Spleen (tissue), 11 donors: ENCODE measurements at regions not wholly inside any gene's neighbourhood (a gene's known extent, or its start where the extent isn't known, plus 50 kb on each side); places are given as distances from the start of the nearest gene placed in this dataset.

Experiments
- DNase-seq: peaks from one replicate; pipeline ENCODE4 v3.0.0-alpha.2; 2020
- H3K27ac ChIP-seq, 8 donors: fragments of 200-600 bp; sonication (generic) in 7 of 8; 1 replicate in 4 of 8; 2 replicates in 4 of 8; pipeline versions ENCODE4 v1.5.0 to v1.8.0; 2016 to 2021; ENCODE audit warnings: inconsistent platforms in 4 of 8, mild to moderate bottlenecking in 4 of 8, moderate library complexity in 1 of 8
- H3K27me3 ChIP-seq, 7 donors: fragments of 200-600 bp; sonication (generic) in 6 of 7; replicated peaks in 1 of 7; 1 replicate in 4 of 7; 2 replicates in 3 of 7; pipeline versions ENCODE4 v1.5.0 to v1.8.0; 2016 to 2021; ENCODE audit warnings: inconsistent platforms in 3 of 7, mild to moderate bottlenecking in 1 of 7
- H3K36me3 ChIP-seq, 6 donors: fragments of 200-600 bp; sonication (generic) in 5 of 6; 1 replicate in 4 of 6; 2 replicates in 2 of 6; pipeline versions ENCODE4 v1.5.0 to v1.8.0; 2016 to 2021; ENCODE audit warnings: inconsistent platforms in 2 of 6
- H3K4me1 ChIP-seq, 6 donors: fragments of 200-600 bp; sonication (generic) in 5 of 6; 1 replicate in 3 of 6; 2 replicates in 3 of 6; pipeline versions ENCODE4 v1.5.0 to v1.8.0; 2016 to 2021; ENCODE audit warnings: inconsistent platforms in 3 of 6
- H3K4me3 ChIP-seq, 8 donors: fragments of 200-600 bp; sonication (generic) in 7 of 8; 1 replicate in 4 of 8; 2 replicates in 4 of 8; pipeline versions ENCODE4 v1.5.0 to v1.8.0; 2016 to 2021; ENCODE audit warnings: inconsistent platforms in 4 of 8, mild to moderate bottlenecking in 4 of 8, moderate library complexity in 2 of 8
- H3K9me3 ChIP-seq, 8 donors: fragments of 200-600 bp; sonication (generic) in 7 of 8; 1 replicate in 4 of 8; 2 replicates in 4 of 8; pipeline versions ENCODE4 v1.5.0 to v1.8.0; 2016 to 2021; ENCODE audit warnings: inconsistent platforms in 4 of 8
- POLR2A ChIP-seq, 3 donors: fragments of 450-650 bp; IDR thresholded peaks; one replicate each; pipeline ENCODE4 v1.5.1; 2017; ENCODE audit warnings: antibody characterized with exemption in 3 of 3, mild to moderate bottlenecking in 1 of 3
- POLR2AphosphoS5 ChIP-seq, 3 donors: sonication (generic); formaldehyde crosslinking; IDR thresholded peaks; one replicate each; pipeline ENCODE4 v1.5.1; 2017; ENCODE audit warnings: antibody characterized with exemption in 3 of 3
- WGBS, 5 donors: extraction: QIAGEN DNeasy Blood & Tissue Kit in 3 of 5; methylation state at CpG; one replicate each; pipeline versions ENCODE4 v1.1.5 to v1.1.7; 2013 to 2018; 5-methylcytosine and 5-hydroxymethylcytosine counted together
- intact Hi-C: fragments of 100-400 bp; cut with DNase I; formaldehyde crosslinking; loops from one replicate; pipeline ENCODE4 v1.15.0; 2023; ENCODE audit warnings: low total_unique reads
- TF ChIP-seq, protein P1 (sequence below), 11 experiments: fragments of 200-600 bp in 7 of 11; fragments of 450-650 bp in 4 of 11; sonication (generic) in 4 of 11; IDR thresholded peaks in 8 of 11; conservative IDR thresholded peaks in 3 of 11; 1 replicate in 7 of 11; 2 replicates in 4 of 11; pipeline versions ENCODE4 v1.4.0 to v1.8.0; 2016 to 2021; ENCODE audit warnings: antibody characterized with exemption in 11 of 11, inconsistent platforms in 4 of 11, mild to moderate bottlenecking in 1 of 11
- donor health status: healthy with polysubstance abuse.
- donor health status: DM: no; HTN: no; CAD: no; lungs with moderate emphysema.
- donor health status: DM: no; HTN: no; CAD: no.
- donor health status: Bipolar disorder and iron deficiency.
- donor health status: healthy.
- donor health status: DM: no; HTN: no; CAD: no.
- donor health status: DM: yes; HTN: yes; CAD: no.

DNA sequence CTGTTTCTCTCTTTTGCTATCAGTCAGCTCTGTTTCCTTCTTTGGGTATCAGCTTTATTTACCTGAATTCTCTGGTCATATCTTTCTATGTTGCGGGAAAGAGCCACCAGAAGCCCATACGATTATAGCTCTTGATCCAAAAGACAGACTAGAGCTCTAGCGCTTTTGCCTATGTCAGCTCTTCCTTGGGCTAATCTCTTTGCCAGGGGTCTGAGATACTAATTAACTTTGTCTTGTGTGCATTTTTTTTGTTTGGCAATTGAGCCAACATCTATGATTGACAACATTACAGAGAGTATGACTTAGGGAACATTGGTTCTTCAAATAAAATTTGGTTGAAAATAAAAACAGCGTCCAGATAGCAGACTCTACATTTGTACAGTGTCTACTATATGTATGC lies 603.0 kb downstream of the KCTD16 start:
- Histone ChIP-seq H3K36me3 (no peaks in the 10 kb centered on the region), H3K27me3 (no peaks in the 10 kb centered on the region), H3K27ac (no peak overlapping the region), H3K4me1 (no peaks in the 10 kb centered on the region), H3K9me3 (no peaks in the 10 kb centered on the region), H3K4me3 (no peak overlapping the region)
- intact Hi-C loops, result no loop called here
- TF ChIP-seq, protein P1, sequence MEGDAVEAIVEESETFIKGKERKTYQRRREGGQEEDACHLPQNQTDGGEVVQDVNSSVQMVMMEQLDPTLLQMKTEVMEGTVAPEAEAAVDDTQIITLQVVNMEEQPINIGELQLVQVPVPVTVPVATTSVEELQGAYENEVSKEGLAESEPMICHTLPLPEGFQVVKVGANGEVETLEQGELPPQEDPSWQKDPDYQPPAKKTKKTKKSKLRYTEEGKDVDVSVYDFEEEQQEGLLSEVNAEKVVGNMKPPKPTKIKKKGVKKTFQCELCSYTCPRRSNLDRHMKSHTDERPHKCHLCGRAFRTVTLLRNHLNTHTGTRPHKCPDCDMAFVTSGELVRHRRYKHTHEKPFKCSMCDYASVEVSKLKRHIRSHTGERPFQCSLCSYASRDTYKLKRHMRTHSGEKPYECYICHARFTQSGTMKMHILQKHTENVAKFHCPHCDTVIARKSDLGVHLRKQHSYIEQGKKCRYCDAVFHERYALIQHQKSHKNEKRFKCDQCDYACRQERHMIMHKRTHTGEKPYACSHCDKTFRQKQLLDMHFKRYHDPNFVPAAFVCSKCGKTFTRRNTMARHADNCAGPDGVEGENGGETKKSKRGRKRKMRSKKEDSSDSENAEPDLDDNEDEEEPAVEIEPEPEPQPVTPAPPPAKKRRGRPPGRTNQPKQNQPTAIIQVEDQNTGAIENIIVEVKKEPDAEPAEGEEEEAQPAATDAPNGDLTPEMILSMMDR (IDR thresholded peaks at IDR 0.05 in 8 of 11, conservative IDR thresholded peaks at IDR 0.05 in 3 of 11), result no peak
- TF ChIP-seq POLR2A (IDR thresholded peaks at IDR 0.05) (no peak), POLR2AphosphoS5 (IDR thresholded peaks at IDR 0.05) (no peak)
- 69 to 84% (median 75%) methylated on average over 4 of the region's 4 CpGs for WGBS, 5 donors
- DNase-seq, result no peak

DNA sequence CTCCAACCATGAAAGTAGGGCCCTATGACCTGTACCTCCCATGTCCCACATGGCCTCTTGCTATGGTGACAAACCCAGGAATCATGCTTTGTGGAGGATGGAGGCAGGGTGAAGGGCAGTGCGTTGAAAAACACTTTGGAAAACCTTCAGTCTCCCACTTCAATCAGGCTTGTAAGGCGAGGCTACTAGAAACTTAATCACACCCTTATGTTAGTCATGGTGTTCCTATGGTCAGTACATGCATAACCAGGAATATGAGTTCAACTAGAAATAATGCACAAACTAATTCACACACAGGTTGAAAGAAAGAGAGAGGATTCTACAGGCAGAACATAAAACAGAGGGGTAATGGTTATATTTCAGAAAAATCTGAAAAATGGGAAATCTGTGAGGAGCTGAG lies 601.1 kb downstream of the KCTD16 start:
- intact Hi-C loops, result no loop called here
- H3K27me3 ChIP-seq, result no peaks in the 10 kb centered on the region
- H3K9me3 ChIP-seq, result no peaks in the 10 kb centered on the region
- WGBS, 5 donors, result 84 to 94% (median 85%) methylated on average over 2 of the region's 2 CpGs
- DNase-seq, result no peak
- no peak overlapping the region for H3K27ac ChIP-seq
- H3K36me3 ChIP-seq, result no peaks in the 10 kb centered on the region
- no peak overlapping the region for H3K4me3 ChIP-seq
- no peaks in the 10 kb centered on the region for H3K4me1 ChIP-seq
- TF ChIP-seq, protein P1 (IDR thresholded peaks at IDR 0.05 in 8 of 11, conservative IDR thresholded peaks at IDR 0.05 in 3 of 11), result no peak
- no peak for TF ChIP-seq POLR2AphosphoS5 (IDR thresholded peaks at IDR 0.05)
- TF ChIP-seq POLR2A (IDR thresholded peaks at IDR 0.05), result no peak

DNA sequence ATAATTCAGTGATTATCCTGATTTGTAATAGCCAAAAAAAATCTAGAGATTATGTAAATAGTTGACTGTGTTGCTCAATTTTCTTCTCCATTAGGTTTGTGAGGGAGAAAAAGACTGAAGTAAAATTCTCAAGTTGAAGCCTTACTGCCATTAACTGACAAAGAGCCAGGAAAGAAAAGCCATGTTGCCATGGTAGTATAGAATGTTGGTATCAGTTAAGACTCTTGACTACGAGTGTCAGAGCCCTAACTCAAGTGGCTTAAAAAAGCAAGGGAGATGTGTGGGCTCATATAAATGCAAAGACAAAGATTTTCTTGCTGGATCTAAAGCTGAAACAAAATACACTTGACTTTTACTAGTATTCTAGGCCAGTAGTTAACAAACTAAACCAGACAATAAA lies 571.7 kb downstream of the KCTD16 start:
- H3K27me3 ChIP-seq, result no peaks in the 10 kb centered on the region
- no peaks in the 10 kb centered on the region for H3K4me1 ChIP-seq
- no peaks in the 10 kb centered on the region for H3K36me3 ChIP-seq
- H3K9me3 ChIP-seq, result peaks cover 0 to 52% (median 11%) of the 10 kb centered on the region in 8 donors
- DNase-seq, result no peak
- TF ChIP-seq POLR2A (IDR thresholded peaks at IDR 0.05), result no peak
- TF ChIP-seq, protein P1 (IDR thresholded peaks at IDR 0.05 in 8 of 11, conservative IDR thresholded peaks at IDR 0.05 in 3 of 11), result no peak
- TF ChIP-seq POLR2AphosphoS5 (IDR thresholded peaks at IDR 0.05), result no peak
- intact Hi-C loops, result no loop called here
- H3K27ac ChIP-seq, result no peak overlapping the region
- WGBS, 5 donors, result 41 to 64% (median 60%) methylated on average over 1 of the region's 1 CpG
- no peak overlapping the region for H3K4me3 ChIP-seq

DNA sequence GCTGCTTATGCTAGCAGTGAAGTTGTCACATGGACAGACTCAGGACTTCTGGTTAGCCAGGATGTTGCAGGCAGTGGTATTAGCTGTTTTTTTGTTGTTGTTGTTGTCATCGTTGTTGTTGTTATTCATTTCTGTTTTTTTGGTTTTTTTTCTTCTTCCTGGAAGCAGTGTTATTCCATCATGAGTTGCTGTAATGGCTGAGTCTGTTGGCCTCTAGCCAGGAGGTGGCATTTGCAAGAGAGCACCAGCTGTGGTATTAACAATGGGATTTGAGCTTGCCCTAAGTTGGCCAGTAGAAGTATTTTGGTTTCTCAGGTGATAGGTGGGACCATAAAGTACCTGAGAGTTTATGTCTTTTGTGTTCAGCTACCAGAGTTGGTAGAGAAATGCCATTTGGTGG lies 561.1 kb downstream of the KCTD16 start:
- DNase-seq, result no peak
- Histone ChIP-seq H3K4me3 (no peak overlapping the region), H3K9me3 (peaks cover 0 to 74% (median 41%) of the 10 kb centered on the region in 8 donors), H3K27me3 (no peaks in the 10 kb centered on the region), H3K27ac (no peak overlapping the region), H3K36me3 (no peaks in the 10 kb centered on the region), H3K4me1 (no peaks in the 10 kb centered on the region)
- WGBS, 5 donors, result 73 to 87% (median 75%) methylated on average over 1 of the region's 1 CpG
- TF ChIP-seq POLR2AphosphoS5 (IDR thresholded peaks at IDR 0.05), result no peak
- TF ChIP-seq POLR2A (IDR thresholded peaks at IDR 0.05), result no peak
- TF ChIP-seq, protein P1 (IDR thresholded peaks at IDR 0.05 in 8 of 11, conservative IDR thresholded peaks at IDR 0.05 in 3 of 11), result no peak
- intact Hi-C loops, result no loop called here
